HCT116 (cell line): ENCODE measurements at regions not wholly inside any gene's neighbourhood (a gene's known extent, or its start where the extent isn't known, plus 50 kb on each side); places are given as distances from the start of the nearest gene placed in this dataset.
A peak's percentile ranks its signal among the peaks of the same experiment; 100 is the strongest.

Experiments used
- ATAC-seq: fragments of 200-7000 bp; cut with Tn5 transposase; 2 replicates; pipeline ENCODE4 v1.9.1; 2020; ENCODE audit warnings: mild to moderate bottlenecking, moderate library complexity
- BruUV-seq: library from RNA; stranded (reverse); fragments of 400-500 nt; replicated peaks from 2 replicates; lab custom pipeline; 2021; lab: Mats Ljungman, UMichigan
- CTCF ChIA-PET: fragments of 300-600 bp; sonication (Branson Sonifier 250); formaldehyde crosslinking; loops from one replicate; lab custom pipeline; 2021; ENCODE audit warnings: antibody characterized with exemption; lab: Charles Lee
- POLR2A ChIA-PET: fragments of 300-600, 350-600 bp; sonication (Branson Sonifier 250); formaldehyde crosslinking; loops from one replicate; lab custom pipeline; 2021; ENCODE audit warnings: antibody characterized with exemption; lab: Charles Lee
- RAD21 ChIA-PET, 2 experiments: fragments of 300-600 bp; sonication (Branson Sonifier 250); formaldehyde crosslinking; loops; one replicate each; lab custom pipeline; 2023; ENCODE audit warnings: low total read pairs in 2 of 2; ENCODE audit not compliant: uncharacterized antibody in 2 of 2, unreplicated experiment in 2 of 2, low non-redundant PET in 1 of 2; lab: Charles Lee
- DNase-seq: peaks from one replicate; pipeline ENCODE4 v3.0.0-alpha.2; 2010; ENCODE audit warnings: low read depth, low spot score
- H2AFZ ChIP-seq: fragments of 200-600 bp; shearing (Covaris generic), sonication (generic); 2 replicates; pipeline ENCODE4 v1.6.1; 2017; ENCODE audit warnings: low read depth, mixed run types, mixed read lengths, antibody characterized with exemption, low read length; ENCODE audit not compliant: poor library complexity, severe bottlenecking
- H3K27ac ChIP-seq: 2 replicates; pipeline ENCODE4 v1.5.1; 2012; ENCODE audit warnings: low read depth, low read length
- H3K27me3 ChIP-seq: fragments of 200-600 bp; sonication (generic); 2 replicates; pipeline ENCODE4 v1.6.1; 2016; ENCODE audit warnings: mixed run types, low read length, mixed read lengths; ENCODE audit not compliant: insufficient read depth
- H3K36me3 ChIP-seq, 2 experiments: fragments of 200-500 bp in 1 of 2; fragments of 200-600 bp in 1 of 2; sonication (Bioruptor generic) in 1 of 2; sonication (generic) in 1 of 2; 2 replicates each; pipeline versions ENCODE4 v1.5.1 to v1.6.1; 2014 to 2016; ENCODE audit warnings: low read length in 2 of 2, inconsistent platforms in 1 of 2, mixed read lengths in 1 of 2, mixed run types in 1 of 2; ENCODE audit not compliant: insufficient read depth in 2 of 2, control insufficient read depth in 1 of 2
- H3K4me1 ChIP-seq, 2 experiments: fragments of 200-600 bp in 1 of 2; sonication (generic) in 1 of 2; 2 replicates each; pipeline versions ENCODE4 v1.5.1 to v1.6.1; 2012 to 2017; ENCODE audit warnings: low read length in 2 of 2, inconsistent platforms in 1 of 2, mild to moderate bottlenecking in 1 of 2, mixed read lengths in 1 of 2, mixed run types in 1 of 2, moderate library complexity in 1 of 2; ENCODE audit not compliant: insufficient read depth in 2 of 2, control insufficient read depth in 1 of 2
- H3K4me2 ChIP-seq: fragments of 200-600 bp; sonication (generic); 2 replicates; pipeline ENCODE4 v1.6.1; 2017; ENCODE audit warnings: mixed run types, low read length, mixed read lengths
- H3K4me3 ChIP-seq, 2 experiments: fragments of 200-600 bp in 1 of 2; sonication (generic) in 1 of 2; replicated peaks in 1 of 2; 2 replicates each; pipeline ENCODE4 v1.5.1; 2011 to 2016; ENCODE audit warnings: low read length in 2 of 2, control low read depth in 1 of 2, low read depth in 1 of 2, mild to moderate bottlenecking in 1 of 2, mixed read lengths in 1 of 2, mixed run types in 1 of 2
- H3K79me2 ChIP-seq: fragments of 200-600 bp; sonication (generic); 2 replicates; pipeline ENCODE4 v1.6.1; 2017; ENCODE audit warnings: mild to moderate bottlenecking, mixed run types, low read length, moderate library complexity, mixed read lengths; ENCODE audit not compliant: insufficient read depth
- H3K9ac ChIP-seq: fragments of 200-600 bp; sonication (generic); 2 replicates; pipeline ENCODE4 v1.6.1; 2016; ENCODE audit warnings: low read length, mixed read lengths
- H3K9me2 ChIP-seq: fragments of 200-600 bp; sonication (generic), shearing (Covaris generic); 2 replicates; pipeline ENCODE4 v1.6.1; 2017; ENCODE audit warnings: mixed run types, mild to moderate bottlenecking, moderate library complexity; ENCODE audit not compliant: insufficient read depth
- H3K9me3 ChIP-seq, 2 experiments: fragments of 200-500 bp in 1 of 2; fragments of 200-600 bp in 1 of 2; sonication (Bioruptor generic) in 1 of 2; sonication (generic) in 1 of 2; 2 replicates each; pipeline ENCODE4 v1.6.1; 2014 to 2017; ENCODE audit warnings: low read length in 2 of 2, mixed read lengths in 2 of 2, inconsistent platforms in 1 of 2, low read depth in 1 of 2, mild to moderate bottlenecking in 1 of 2, mixed run types in 1 of 2, moderate library complexity in 1 of 2; ENCODE audit not compliant: control insufficient read depth in 1 of 2, insufficient read depth in 1 of 2
- H4K20me1 ChIP-seq: fragments of 200-600 bp; sonication (generic), shearing (Covaris generic); 2 replicates; pipeline ENCODE4 v1.6.1; 2017; ENCODE audit warnings: mixed run types, mild to moderate bottlenecking, moderate library complexity; ENCODE audit not compliant: insufficient read depth
- CBX3 ChIP-seq: IDR thresholded peaks from 2 replicates; pipeline ENCODE4 v1.6.1; 2012; ENCODE audit warnings: low read depth
- CEBPB ChIP-seq: IDR thresholded peaks from 2 replicates; pipeline ENCODE4 v1.6.1; 2012; ENCODE audit warnings: low read depth
- ELF1 ChIP-seq: IDR thresholded peaks from 2 replicates; pipeline ENCODE4 v1.6.1; 2012; ENCODE audit warnings: low read depth, borderline replicate concordance
- EZH2 ChIP-seq: fragments of 200-600 bp; sonication (generic); IDR thresholded peaks from 2 replicates; pipeline ENCODE4 v1.6.1; 2017; ENCODE audit warnings: antibody characterized with exemption, mixed run types
- EZH2phosphoT487 ChIP-seq: fragments of 200-600 bp; IDR thresholded peaks from 2 replicates; pipeline ENCODE4 v1.6.1; 2018; ENCODE audit warnings: antibody characterized with exemption, borderline replicate concordance
- FOSL1 ChIP-seq: IDR thresholded peaks from 2 replicates; pipeline ENCODE4 v1.6.1; 2012; ENCODE audit warnings: low read depth
- JUND ChIP-seq: IDR thresholded peaks from 2 replicates; pipeline ENCODE4 v1.6.1; 2012
- MAX ChIP-seq: IDR thresholded peaks from 2 replicates; pipeline ENCODE4 v1.6.1; 2012
- POLR2A ChIP-seq: IDR thresholded peaks from 2 replicates; pipeline ENCODE4 v1.7.0; 2011; ENCODE audit warnings: borderline replicate concordance; ENCODE audit not compliant: insufficient read depth, insufficient read length; ENCODE audit errors: extremely low read depth
- POLR2AphosphoS5 ChIP-seq: IDR thresholded peaks from 2 replicates; pipeline ENCODE4 v1.6.1; 2011; ENCODE audit warnings: mild to moderate bottlenecking, low read depth, low read length, moderate library complexity
- REST ChIP-seq: IDR thresholded peaks from 2 replicates; pipeline ENCODE4 v1.6.1; 2012; ENCODE audit warnings: low read depth
- SIN3A ChIP-seq: IDR thresholded peaks from 2 replicates; pipeline ENCODE4 v1.6.1; 2012; ENCODE audit warnings: low read depth
- SRF ChIP-seq: IDR thresholded peaks from 2 replicates; pipeline ENCODE4 v1.6.1; 2012; ENCODE audit warnings: low read depth
- TCF7L2 ChIP-seq: IDR thresholded peaks from 2 replicates; pipeline ENCODE4 v1.7.0; 2011; ENCODE audit warnings: borderline replicate concordance, inconsistent platforms; ENCODE audit not compliant: insufficient read depth, insufficient read length; ENCODE audit errors: extremely low read depth
- YY1 ChIP-seq: IDR thresholded peaks from 2 replicates; pipeline ENCODE4 v1.6.1; 2011; ENCODE audit warnings: low read length, low read depth, moderate library complexity, mild to moderate bottlenecking; ENCODE audit not compliant: insufficient replicate concordance; ENCODE audit errors: extremely low read depth
- ZFX ChIP-seq: fragments of 450-650 bp; IDR thresholded peaks from 2 replicates; pipeline ENCODE4 v1.6.1; 2017
- intact Hi-C: fragments of 100-400 bp; cut with micrococcal nuclease; formaldehyde crosslinking; loops from 2 replicates; pipeline ENCODE4 v1.10.0; 2022
- TF ChIP-seq, protein P1 (sequence below): IDR thresholded peaks from 2 replicates; pipeline ENCODE4 v1.6.1; 2011; ENCODE audit warnings: mild to moderate bottlenecking, low read length, moderate library complexity; ENCODE audit not compliant: insufficient replicate concordance; ENCODE audit errors: extremely low read depth

DNA sequence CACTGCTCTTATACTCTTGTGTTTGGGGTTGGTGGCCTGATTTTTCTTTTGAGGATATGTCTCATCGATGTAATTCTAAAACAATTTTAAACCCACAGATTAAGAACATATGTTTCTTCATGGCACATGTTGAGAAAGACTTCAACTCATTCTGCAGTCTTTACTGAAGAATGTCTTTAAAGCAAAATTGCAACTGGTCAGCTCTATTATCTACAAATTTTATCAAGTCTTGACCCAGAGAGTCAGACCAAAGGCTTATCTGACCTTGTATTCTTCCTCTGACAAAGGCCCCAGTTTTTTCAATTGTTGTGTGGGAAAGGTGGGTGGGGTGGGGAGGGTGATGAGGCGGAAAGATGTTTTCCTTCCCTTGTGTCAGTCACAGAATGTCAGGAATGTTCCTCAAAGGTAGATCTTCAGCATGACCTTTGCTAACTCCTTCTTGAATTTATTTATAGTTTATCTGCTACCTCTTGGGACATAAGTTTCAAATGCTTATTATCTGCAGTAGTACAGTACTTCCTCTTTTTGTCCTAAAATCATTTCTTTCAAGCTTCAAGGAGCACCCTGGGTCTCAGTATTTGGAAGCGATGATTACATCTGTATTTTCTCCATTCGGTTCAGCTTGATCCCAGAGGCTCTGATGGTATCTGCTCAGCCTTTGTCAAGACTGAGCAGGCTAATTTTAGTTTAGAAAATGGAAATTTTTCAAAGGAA lies 63.2 kb upstream of the TIAM2 start:
- no peaks in the 10 kb centered on the region for H3K36me3 ChIP-seq
- H3K9me3 ChIP-seq, result no peaks in the 10 kb centered on the region
- TF ChIP-seq EZH2, result no peak
- no peak for TF ChIP-seq MAX
- no peak for TF ChIP-seq FOSL1
- no peak for TF ChIP-seq CBX3
- TF ChIP-seq, protein P1, sequence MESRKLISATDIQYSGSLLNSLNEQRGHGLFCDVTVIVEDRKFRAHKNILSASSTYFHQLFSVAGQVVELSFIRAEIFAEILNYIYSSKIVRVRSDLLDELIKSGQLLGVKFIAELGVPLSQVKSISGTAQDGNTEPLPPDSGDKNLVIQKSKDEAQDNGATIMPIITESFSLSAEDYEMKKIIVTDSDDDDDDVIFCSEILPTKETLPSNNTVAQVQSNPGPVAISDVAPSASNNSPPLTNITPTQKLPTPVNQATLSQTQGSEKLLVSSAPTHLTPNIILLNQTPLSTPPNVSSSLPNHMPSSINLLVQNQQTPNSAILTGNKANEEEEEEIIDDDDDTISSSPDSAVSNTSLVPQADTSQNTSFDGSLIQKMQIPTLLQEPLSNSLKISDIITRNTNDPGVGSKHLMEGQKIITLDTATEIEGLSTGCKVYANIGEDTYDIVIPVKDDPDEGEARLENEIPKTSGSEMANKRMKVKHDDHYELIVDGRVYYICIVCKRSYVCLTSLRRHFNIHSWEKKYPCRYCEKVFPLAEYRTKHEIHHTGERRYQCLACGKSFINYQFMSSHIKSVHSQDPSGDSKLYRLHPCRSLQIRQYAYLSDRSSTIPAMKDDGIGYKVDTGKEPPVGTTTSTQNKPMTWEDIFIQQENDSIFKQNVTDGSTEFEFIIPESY, result no peak
- TF ChIP-seq ELF1, result no peak
- TF ChIP-seq YY1, result no peak
- TF ChIP-seq EZH2phosphoT487, result no peak
- no peak for TF ChIP-seq POLR2A
- TF ChIP-seq JUND, result no peak
- no peak for TF ChIP-seq SRF
- TF ChIP-seq REST, result no peak
- no peak for TF ChIP-seq ZFX
- TF ChIP-seq SIN3A, result no peak
- TF ChIP-seq POLR2AphosphoS5, result no peak
- TF ChIP-seq CEBPB, result no peak
- TF ChIP-seq TCF7L2, result no peak
- no peaks in the 10 kb centered on the region for H3K79me2 ChIP-seq
- peak overlapping the region; percentile 57 for H3K4me2 ChIP-seq
- ChIA-PET CTCF (no interaction called here), POLR2A (interaction anchor here (0.7 kb wide), 1 partner anchor 1800 kb away, joined by 3 read pairs; no protein-coding TSS in a partner anchor), RAD21 (no interaction called here)
- no peak overlapping the region for H2AFZ ChIP-seq
- BruUV-seq, result no TSS peak
- H4K20me1 ChIP-seq, result no peaks in the 10 kb centered on the region
- H3K27ac ChIP-seq, result no peak overlapping the region
- H3K27me3 ChIP-seq, result no peaks in the 10 kb centered on the region
- no peak overlapping the region for H3K9ac ChIP-seq
- H3K4me3 ChIP-seq, result no peak overlapping the region
- peaks cover 23% of the 10 kb centered on the region in 2 experiments for H3K4me1 ChIP-seq
- ATAC-seq (peak; percentile 31), DNase-seq (no peak)
- intact Hi-C loops, result loop anchor here (10.0 kb wide), 1 partner anchor 593 kb away; no protein-coding TSS in a partner anchor
- no peaks in the 10 kb centered on the region for H3K9me2 ChIP-seq
